ENCODE measurements at regions not wholly inside any gene's neighbourhood (a gene's known extent, or its start where the extent isn't known, plus 50 kb on each side); places are given as distances from the start of the nearest gene placed in this dataset.

- TF ChIP-seq CTCF (conservative IDR thresholded peaks at IDR 0.05) = no peak
- TF ChIP-seq ZFX (IDR thresholded peaks at IDR 0.05) = no peak
Observed at GRCh38 chr21:18620436-18620835, 216.9 kb upstream of the TMPRSS15 start.
